Body of pancreas (tissue), 4 donors: ENCODE measurements at regions not wholly inside any gene's neighbourhood (a gene's known extent, or its start where the extent isn't known, plus 50 kb on each side); places are given as distances from the start of the nearest gene placed in this dataset.
A peak's percentile ranks its signal among the peaks of the same experiment; 100 is the strongest.

Source experiments
- ATAC-seq: fragments of 150-250 bp; one replicate; pipeline ENCODE4 v1.9.1; 2016
- DNase-seq, 4 donors: peaks; one replicate each; pipeline ENCODE4 v3.0.0-alpha.2; 2019
- H3K27ac ChIP-seq, 4 donors: fragments of 200-600 bp; sonication (generic); 1 replicate in 3 of 4; 2 replicates in 1 of 4; pipeline versions ENCODE4 v1.5.1 to v1.6.1; 2016 to 2019; ENCODE audit warnings: mild to moderate bottlenecking in 1 of 4, mixed read lengths in 1 of 4, moderate library complexity in 1 of 4
- H3K27me3 ChIP-seq, 2 donors: fragments of 200-600 bp; sonication (generic); one replicate each; pipeline ENCODE4 v1.6.0; 2016; ENCODE audit warnings: mild to moderate bottlenecking in 1 of 2
- H3K36me3 ChIP-seq, 2 donors: fragments of 200-600 bp; sonication (generic); replicated peaks in 1 of 2; 2 replicates each; pipeline ENCODE4 v1.5.1; 2016; ENCODE audit warnings: low read depth in 2 of 2; ENCODE audit not compliant: insufficient read depth in 1 of 2
- H3K4me1 ChIP-seq: fragments of 200-600 bp; sonication (generic); one replicate; pipeline ENCODE4 v1.6.0; 2016
- H3K4me3 ChIP-seq, 2 donors: fragments of 200-600 bp; sonication (generic); 1 replicate in 1 of 2; 2 replicates in 1 of 2; pipeline ENCODE4 v1.5.1; 2016 to 2019
- H3K9me3 ChIP-seq, 3 donors: fragments of 200-600 bp; sonication (generic); 1 replicate in 2 of 3; 2 replicates in 1 of 3; pipeline ENCODE4 v1.5.1; 2016
- POLR2A ChIP-seq, 3 donors: fragments of 450-650 bp; IDR thresholded peaks; one replicate each; pipeline ENCODE4 v1.6.1; 2016; ENCODE audit warnings: antibody characterized with exemption in 3 of 3, mild to moderate bottlenecking in 2 of 3
- WGBS, 2 donors: methylation state at CpG; one replicate each; pipeline ENCODE4 v1.1.5; 2017; 5-methylcytosine and 5-hydroxymethylcytosine counted together
- intact Hi-C: fragments of 100-400 bp; cut with DNase I; formaldehyde crosslinking; loops from one replicate; pipeline ENCODE4 v1.15.1; 2023
- TF ChIP-seq, protein P1 (sequence below), 7 experiments: fragments of 450-650 bp in 4 of 7; fragments of 200-600 bp in 3 of 7; sonication (generic) in 3 of 7; IDR thresholded peaks; one replicate each; pipeline ENCODE4 v1.5.1; 2016 to 2019; ENCODE audit warnings: antibody characterized with exemption in 7 of 7

DNA sequence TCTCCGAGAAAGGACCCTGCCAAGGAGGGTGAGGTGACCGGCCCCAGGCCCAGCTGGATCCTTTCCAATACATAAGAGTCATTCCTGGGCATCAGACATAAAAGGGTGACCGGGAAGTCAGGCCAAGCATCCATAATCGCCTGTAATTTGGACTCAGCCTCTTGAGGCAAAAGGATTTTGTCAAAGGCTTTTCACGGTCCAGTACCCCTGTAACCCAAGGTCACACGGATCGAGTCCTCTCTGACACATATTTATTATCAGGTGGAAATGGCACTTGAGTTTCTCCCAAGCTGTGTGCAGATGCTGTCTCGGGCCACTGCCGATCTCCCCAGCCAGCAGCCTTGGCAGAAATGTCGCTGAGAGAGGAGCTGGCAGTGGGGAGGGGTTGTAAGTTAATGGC lies 556.5 kb downstream of the MN1 start:
- no peak overlapping the region for H3K4me3 ChIP-seq
- peaks cover 46% of the 10 kb centered on the region for H3K4me1 ChIP-seq
- intact Hi-C loops: no loop called here
- DNase-seq (no peak), ATAC-seq (no peak)
- H3K36me3 ChIP-seq: no peaks in the 10 kb centered on the region
- TF ChIP-seq, protein P1, sequence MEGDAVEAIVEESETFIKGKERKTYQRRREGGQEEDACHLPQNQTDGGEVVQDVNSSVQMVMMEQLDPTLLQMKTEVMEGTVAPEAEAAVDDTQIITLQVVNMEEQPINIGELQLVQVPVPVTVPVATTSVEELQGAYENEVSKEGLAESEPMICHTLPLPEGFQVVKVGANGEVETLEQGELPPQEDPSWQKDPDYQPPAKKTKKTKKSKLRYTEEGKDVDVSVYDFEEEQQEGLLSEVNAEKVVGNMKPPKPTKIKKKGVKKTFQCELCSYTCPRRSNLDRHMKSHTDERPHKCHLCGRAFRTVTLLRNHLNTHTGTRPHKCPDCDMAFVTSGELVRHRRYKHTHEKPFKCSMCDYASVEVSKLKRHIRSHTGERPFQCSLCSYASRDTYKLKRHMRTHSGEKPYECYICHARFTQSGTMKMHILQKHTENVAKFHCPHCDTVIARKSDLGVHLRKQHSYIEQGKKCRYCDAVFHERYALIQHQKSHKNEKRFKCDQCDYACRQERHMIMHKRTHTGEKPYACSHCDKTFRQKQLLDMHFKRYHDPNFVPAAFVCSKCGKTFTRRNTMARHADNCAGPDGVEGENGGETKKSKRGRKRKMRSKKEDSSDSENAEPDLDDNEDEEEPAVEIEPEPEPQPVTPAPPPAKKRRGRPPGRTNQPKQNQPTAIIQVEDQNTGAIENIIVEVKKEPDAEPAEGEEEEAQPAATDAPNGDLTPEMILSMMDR (IDR thresholded peaks at IDR 0.05): no peak
- no peak for TF ChIP-seq POLR2A (IDR thresholded peaks at IDR 0.05)
- no peaks in the 10 kb centered on the region for H3K9me3 ChIP-seq
- no peaks in the 10 kb centered on the region for H3K27me3 ChIP-seq
- 59 to 72% methylated on average over 10 of the region's 10 CpGs for WGBS, 2 donors
- H3K27ac ChIP-seq: no peak overlapping the region

DNA sequence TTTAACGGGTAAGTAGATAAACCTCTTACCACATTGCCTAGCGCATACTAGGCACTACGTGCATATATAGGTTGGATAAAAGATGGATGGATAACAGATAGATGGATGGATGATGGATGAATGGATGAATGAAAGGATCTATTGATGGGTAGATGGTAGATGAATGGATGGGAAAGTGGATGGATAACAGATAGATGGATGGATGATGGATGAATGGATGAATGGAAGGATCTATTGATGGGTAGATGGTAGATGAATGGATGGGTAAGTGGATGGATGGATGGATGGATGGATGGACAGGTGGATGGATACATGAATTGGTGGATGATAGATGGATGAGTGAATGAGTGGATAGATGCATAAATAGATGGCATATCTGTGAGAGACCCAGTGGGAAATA lies 555.0 kb downstream of the MN1 start:
- Histone ChIP-seq H3K27me3 (no peaks in the 10 kb centered on the region), H3K36me3 (no peaks in the 10 kb centered on the region), H3K4me1 (peaks cover 31% of the 10 kb centered on the region), H3K4me3 (no peak overlapping the region), H3K9me3 (no peaks in the 10 kb centered on the region), H3K27ac (no peak overlapping the region)
- DNase-seq (no peak), ATAC-seq (no peak)
- no peak for TF ChIP-seq POLR2A (IDR thresholded peaks at IDR 0.05)
- TF ChIP-seq, protein P1 (IDR thresholded peaks at IDR 0.05): no peak
- intact Hi-C loops: no loop called here
- WGBS, 2 donors: 91 to 98% methylated on average over 3 of the region's 3 CpGs

DNA sequence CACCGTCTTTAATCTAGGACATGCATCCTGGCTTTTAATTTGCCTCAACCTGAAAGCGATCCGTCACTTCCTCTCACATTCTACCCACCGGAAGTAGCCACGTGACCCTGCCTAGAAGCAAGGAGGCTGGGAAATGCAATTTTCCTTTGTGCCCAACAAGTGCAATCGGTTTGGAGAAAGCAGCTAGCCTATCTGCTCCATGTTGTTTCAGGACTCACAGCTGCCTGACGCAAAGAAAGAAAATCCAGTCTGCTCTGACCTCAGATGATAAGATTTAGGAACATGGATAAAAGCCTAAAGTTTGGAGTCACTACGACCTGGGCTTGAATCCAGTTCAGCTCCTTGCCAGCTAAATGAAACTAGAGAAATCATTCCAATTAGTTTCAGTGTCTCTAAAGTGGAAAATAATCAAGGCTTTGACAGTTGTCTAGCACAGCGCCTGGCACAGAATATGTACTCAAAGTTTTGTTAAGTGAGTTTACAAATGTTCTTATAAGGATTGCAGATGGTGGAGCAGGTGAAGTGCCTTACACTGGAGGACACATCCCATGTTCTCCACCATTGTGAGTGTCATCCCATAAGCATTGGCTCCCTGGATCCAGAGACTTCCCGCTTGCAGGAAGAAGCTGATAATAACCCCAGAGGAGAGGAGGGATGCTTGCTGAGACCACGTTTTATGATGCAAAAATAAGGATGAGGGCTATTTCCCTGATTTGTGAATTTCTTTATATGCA lies 553.7 kb downstream of the MN1 start:
- peaks cover 18% of the 10 kb centered on the region for H3K4me1 ChIP-seq
- H3K36me3 ChIP-seq: no peaks in the 10 kb centered on the region
- intact Hi-C loops: no loop called here
- no peaks in the 10 kb centered on the region for H3K27me3 ChIP-seq
- H3K27ac ChIP-seq: peak overlapping the region in 3 of 4 donors; percentile 8 to 59 (median 59)
- ATAC-seq (peak; percentile 55), DNase-seq (peak; percentile 40 to 58 (median 49))
- no peaks in the 10 kb centered on the region for H3K9me3 ChIP-seq
- H3K4me3 ChIP-seq: no peak overlapping the region
- TF ChIP-seq POLR2A (IDR thresholded peaks at IDR 0.05): no peak
- TF ChIP-seq, protein P1 (IDR thresholded peaks at IDR 0.05): no peak
- WGBS, 2 donors: 31 to 38% methylated on average over 11 of the region's 11 CpGs

DNA sequence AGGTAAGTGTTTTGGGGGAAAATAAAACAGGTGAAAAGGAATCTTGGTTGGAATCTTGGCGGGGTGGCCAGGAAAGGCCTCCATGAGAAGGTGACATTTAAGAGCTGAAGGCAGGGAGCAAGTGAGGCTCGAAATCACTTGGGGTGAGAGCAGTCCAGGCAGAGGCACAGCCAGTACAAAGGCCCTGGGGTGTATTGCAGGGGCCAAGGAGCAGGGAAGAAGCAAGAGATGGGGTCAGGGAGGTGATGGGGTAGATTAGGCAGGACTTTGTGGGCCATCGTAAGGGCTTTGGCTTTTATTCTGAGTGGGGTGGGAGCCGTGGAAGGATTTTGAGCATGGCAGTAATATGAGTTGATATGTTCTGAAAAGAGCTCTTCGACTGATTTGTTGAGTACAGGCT lies 551.1 kb downstream of the MN1 start:
- Histone ChIP-seq H3K27ac (no peak overlapping the region), H3K27me3 (no peaks in the 10 kb centered on the region), H3K36me3 (no peaks in the 10 kb centered on the region), H3K4me1 (peaks cover 12% of the 10 kb centered on the region), H3K4me3 (no peak overlapping the region), H3K9me3 (peaks cover 0 to 8% (median 0%) of the 10 kb centered on the region in 3 donors)
- no peak for DNase-seq
- intact Hi-C loops: no loop called here
- ATAC-seq: no peak
- 86 to 88% methylated on average over 5 of the region's 5 CpGs for WGBS, 2 donors
- TF ChIP-seq, protein P1 (IDR thresholded peaks at IDR 0.05): no peak
- TF ChIP-seq POLR2A (IDR thresholded peaks at IDR 0.05): no peak

DNA sequence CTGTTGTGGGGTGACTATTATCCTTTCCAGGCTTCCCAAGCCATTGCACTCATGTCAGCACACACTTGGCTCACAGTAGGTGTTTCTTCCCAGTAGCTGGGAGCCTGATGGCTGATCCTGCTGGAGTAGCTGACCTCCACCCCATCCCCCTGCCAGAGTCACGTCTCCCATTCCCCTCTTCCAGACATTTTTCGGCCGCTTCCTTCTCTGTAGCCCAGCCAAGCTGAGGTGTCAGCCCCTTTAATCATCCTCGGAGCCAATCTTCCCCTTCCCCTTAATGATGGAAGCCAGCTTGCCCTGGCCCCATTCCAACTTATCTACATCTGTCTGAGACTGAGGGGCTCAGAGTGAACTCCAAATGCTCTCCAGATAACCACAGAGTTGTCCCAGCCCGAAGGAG lies 550.7 kb downstream of the MN1 start:
- no peaks in the 10 kb centered on the region for H3K27me3 ChIP-seq
- H3K4me1 ChIP-seq: peaks cover 12% of the 10 kb centered on the region
- H3K9me3 ChIP-seq: peaks cover 0 to 12% (median 0%) of the 10 kb centered on the region in 3 donors
- no peak overlapping the region for H3K4me3 ChIP-seq
- ATAC-seq (no peak), DNase-seq (no peak)
- TF ChIP-seq POLR2A (IDR thresholded peaks at IDR 0.05): no peak
- TF ChIP-seq, protein P1 (IDR thresholded peaks at IDR 0.05): no peak
- intact Hi-C loops: no loop called here
- H3K36me3 ChIP-seq: no peaks in the 10 kb centered on the region
- WGBS, 2 donors: 80 to 97% methylated on average over 4 to 5 of the region's 5 CpGs
- H3K27ac ChIP-seq: no peak overlapping the region
